ENCODE measurements at regions not wholly inside any gene's neighbourhood (a gene's known extent, or its start where the extent isn't known, plus 50 kb on each side); places are given as distances from the start of the nearest gene placed in this dataset.

- H3K4me3 Mint-ChIP-seq (ENCODE audit: unreplicated experiment): no peak overlapping the region
- H3K27ac Mint-ChIP-seq (ENCODE audit: unreplicated experiment): no peak overlapping the region
- H3K4me1 Mint-ChIP-seq (ENCODE audit: low read depth, unreplicated experiment): no peaks in the 10 kb centered on the region
- TF ChIP-seq CTCF (IDR thresholded peaks at IDR 0.05; ENCODE audit: insufficient read depth in 1 of 2, low read depth in 1 of 2, low read length in 1 of 2, severe bottlenecking in 1 of 2, unreplicated experiment in 1 of 2): no peak
- Histone ChIP-seq H3K36me3 (ENCODE audit: control insufficient read depth, insufficient read depth, low read length) (no peaks in the 10 kb centered on the region), H3K9me3 (no peaks in the 10 kb centered on the region), H3K4me3 (ENCODE audit: low read depth, low read length) (no peak overlapping the region), H3K4me1 (no peaks in the 10 kb centered on the region), H3K27me3 (replicated peaks; ENCODE audit: control insufficient read depth, insufficient read depth, low read length) (no peaks in the 10 kb centered on the region)
- intact Hi-C loops (cut with micrococcal nuclease; ENCODE audit: unreplicated experiment): no loop called here
- ChIA-PET CTCF (no interaction called here), POLR2A (no interaction called here)
- no peaks in the 10 kb centered on the region for H3K36me3 Mint-ChIP-seq (ENCODE audit: insufficient read depth, unreplicated experiment)
- peaks cover 10% of the 10 kb centered on the region for H3K27me3 Mint-ChIP-seq (ENCODE audit: insufficient read depth, unreplicated experiment)
- H3K9me3 Mint-ChIP-seq (ENCODE audit: unreplicated experiment): no peaks in the 10 kb centered on the region
- no peak for DNase-seq
- no TSS peak for BruUV-seq (replicated peaks)
These were observed 1504.3 kb upstream of the PIK3C3 start for GRCh38 chr18:40450751-40451150.

GRCh38 chr18:40447820-40448219 lies 1507.2 kb upstream of the PIK3C3 start:
- Mint-ChIP-seq H3K4me3 (ENCODE audit: unreplicated experiment) (no peak overlapping the region), H3K27me3 (ENCODE audit: insufficient read depth, unreplicated experiment) (no peaks in the 10 kb centered on the region), H3K27ac (ENCODE audit: unreplicated experiment) (no peak overlapping the region), H3K4me1 (ENCODE audit: low read depth, unreplicated experiment) (no peaks in the 10 kb centered on the region), H3K9me3 (ENCODE audit: unreplicated experiment) (no peaks in the 10 kb centered on the region), H3K36me3 (ENCODE audit: insufficient read depth, unreplicated experiment) (no peaks in the 10 kb centered on the region)
- no peak for DNase-seq
- Histone ChIP-seq H3K4me1 (no peaks in the 10 kb centered on the region), H3K27me3 (replicated peaks; ENCODE audit: control insufficient read depth, insufficient read depth, low read length) (no peaks in the 10 kb centered on the region), H3K9me3 (no peaks in the 10 kb centered on the region), H3K4me3 (ENCODE audit: low read depth, low read length) (no peak overlapping the region), H3K36me3 (ENCODE audit: control insufficient read depth, insufficient read depth, low read length) (no peaks in the 10 kb centered on the region)
- intact Hi-C loops (cut with micrococcal nuclease; ENCODE audit: unreplicated experiment): no loop called here
- no peak for TF ChIP-seq CTCF (IDR thresholded peaks at IDR 0.05; ENCODE audit: insufficient read depth in 1 of 2, low read depth in 1 of 2, low read length in 1 of 2, severe bottlenecking in 1 of 2, unreplicated experiment in 1 of 2)
- CTCF ChIA-PET: no interaction called here
- BruUV-seq (replicated peaks): no TSS peak
- POLR2A ChIA-PET: no interaction called here

- POLR2A ChIA-PET: no interaction called here
- CTCF ChIA-PET: no interaction called here
- no peaks in the 10 kb centered on the region for H3K36me3 Mint-ChIP-seq (ENCODE audit: insufficient read depth, unreplicated experiment)
- H3K4me3 Mint-ChIP-seq (ENCODE audit: unreplicated experiment): no peak overlapping the region
- H3K9me3 ChIP-seq: no peaks in the 10 kb centered on the region
- intact Hi-C loops (cut with micrococcal nuclease; ENCODE audit: unreplicated experiment): no loop called here
- BruUV-seq (replicated peaks): no TSS peak
- H3K4me1 Mint-ChIP-seq (ENCODE audit: low read depth, unreplicated experiment): no peaks in the 10 kb centered on the region
- no peaks in the 10 kb centered on the region for H3K9me3 Mint-ChIP-seq (ENCODE audit: unreplicated experiment)
- no peak overlapping the region for H3K4me3 ChIP-seq (ENCODE audit: low read depth, low read length)
- H3K36me3 ChIP-seq (ENCODE audit: control insufficient read depth, insufficient read depth, low read length): no peaks in the 10 kb centered on the region
- TF ChIP-seq CTCF (IDR thresholded peaks at IDR 0.05; ENCODE audit: insufficient read depth in 1 of 2, low read depth in 1 of 2, low read length in 1 of 2, severe bottlenecking in 1 of 2, unreplicated experiment in 1 of 2): no peak
- H3K4me1 ChIP-seq: no peaks in the 10 kb centered on the region
- H3K27me3 ChIP-seq (replicated peaks; ENCODE audit: control insufficient read depth, insufficient read depth, low read length): no peaks in the 10 kb centered on the region
- no peaks in the 10 kb centered on the region for H3K27me3 Mint-ChIP-seq (ENCODE audit: insufficient read depth, unreplicated experiment)
- H3K27ac Mint-ChIP-seq (ENCODE audit: unreplicated experiment): no peak overlapping the region
- DNase-seq: no peak
These were observed 1514.9 kb upstream of the PIK3C3 start for GRCh38 chr18:40440088-40440487.

Measured in Caco-2 (cell line).